ENCODE measurements at regions not wholly inside any gene's neighbourhood (a gene's known extent, or its start where the extent isn't known, plus 50 kb on each side); places are given as distances from the start of the nearest gene placed in this dataset.

DNA sequence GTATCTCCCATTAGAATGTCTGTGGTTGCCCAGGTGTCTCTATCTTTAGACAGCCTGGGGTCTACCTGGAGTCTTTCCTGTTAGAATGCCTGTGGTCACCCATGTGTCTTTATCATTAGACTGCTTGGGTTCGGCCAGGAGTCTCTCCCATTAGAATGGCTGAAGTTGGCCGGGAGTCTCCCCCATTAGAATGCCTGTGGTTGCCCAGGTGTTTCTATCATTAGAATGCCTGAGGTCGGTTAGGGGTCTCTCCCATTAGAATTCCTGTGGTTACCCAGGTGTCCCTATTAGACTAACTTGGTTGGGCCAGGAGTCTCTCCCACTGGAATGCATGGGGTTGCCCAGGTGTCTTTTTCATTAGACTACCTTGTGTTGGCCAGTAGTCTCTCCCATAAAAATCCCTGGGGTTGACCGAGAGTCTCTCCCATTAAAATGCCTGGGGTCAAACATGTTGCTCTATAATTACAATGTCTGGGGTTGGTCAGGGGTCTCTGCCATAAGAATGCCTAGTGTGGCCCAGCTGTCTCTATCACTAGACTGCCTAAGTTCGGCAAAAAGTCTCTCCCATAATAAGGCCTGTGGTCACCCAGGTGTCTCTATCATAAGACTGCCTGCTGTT is 1448.7 kb downstream of the UQCRFS1 start:
- H3K4me3 ChIP-seq = no peak overlapping the region
- peak; percentile 21 for DNase-seq (ENCODE audit: low spot score)
- TF ChIP-seq, protein P1, sequence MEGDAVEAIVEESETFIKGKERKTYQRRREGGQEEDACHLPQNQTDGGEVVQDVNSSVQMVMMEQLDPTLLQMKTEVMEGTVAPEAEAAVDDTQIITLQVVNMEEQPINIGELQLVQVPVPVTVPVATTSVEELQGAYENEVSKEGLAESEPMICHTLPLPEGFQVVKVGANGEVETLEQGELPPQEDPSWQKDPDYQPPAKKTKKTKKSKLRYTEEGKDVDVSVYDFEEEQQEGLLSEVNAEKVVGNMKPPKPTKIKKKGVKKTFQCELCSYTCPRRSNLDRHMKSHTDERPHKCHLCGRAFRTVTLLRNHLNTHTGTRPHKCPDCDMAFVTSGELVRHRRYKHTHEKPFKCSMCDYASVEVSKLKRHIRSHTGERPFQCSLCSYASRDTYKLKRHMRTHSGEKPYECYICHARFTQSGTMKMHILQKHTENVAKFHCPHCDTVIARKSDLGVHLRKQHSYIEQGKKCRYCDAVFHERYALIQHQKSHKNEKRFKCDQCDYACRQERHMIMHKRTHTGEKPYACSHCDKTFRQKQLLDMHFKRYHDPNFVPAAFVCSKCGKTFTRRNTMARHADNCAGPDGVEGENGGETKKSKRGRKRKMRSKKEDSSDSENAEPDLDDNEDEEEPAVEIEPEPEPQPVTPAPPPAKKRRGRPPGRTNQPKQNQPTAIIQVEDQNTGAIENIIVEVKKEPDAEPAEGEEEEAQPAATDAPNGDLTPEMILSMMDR (IDR thresholded peaks at IDR 0.05) = no peak
- no peak overlapping the region for H3K27ac ChIP-seq

DNA sequence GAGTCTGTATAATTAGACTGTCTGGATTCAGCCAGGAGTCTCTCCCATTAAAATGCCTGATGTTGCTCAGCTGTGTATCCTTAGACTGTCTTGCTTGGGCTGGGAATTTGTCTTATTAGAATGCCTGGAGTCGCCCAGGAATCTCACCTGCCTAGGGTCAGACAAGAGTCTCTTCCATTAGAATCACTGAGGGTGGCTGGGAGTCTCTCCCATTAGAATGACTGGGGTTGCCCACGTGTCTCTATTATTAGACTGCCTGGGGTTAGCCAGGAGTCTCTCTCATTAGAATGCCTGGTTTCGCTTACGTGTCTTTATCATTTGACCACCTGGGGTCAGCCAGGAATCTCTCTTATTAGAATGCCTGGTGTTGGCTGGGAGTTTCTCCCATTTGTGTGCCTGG is 1450.0 kb downstream of the UQCRFS1 start:
- TF ChIP-seq, protein P1 (IDR thresholded peaks at IDR 0.05) = no peak
- Histone ChIP-seq H3K27ac (no peak overlapping the region), H3K4me3 (no peak overlapping the region)
- DNase-seq (ENCODE audit: low spot score) = peak; percentile 31

DNA sequence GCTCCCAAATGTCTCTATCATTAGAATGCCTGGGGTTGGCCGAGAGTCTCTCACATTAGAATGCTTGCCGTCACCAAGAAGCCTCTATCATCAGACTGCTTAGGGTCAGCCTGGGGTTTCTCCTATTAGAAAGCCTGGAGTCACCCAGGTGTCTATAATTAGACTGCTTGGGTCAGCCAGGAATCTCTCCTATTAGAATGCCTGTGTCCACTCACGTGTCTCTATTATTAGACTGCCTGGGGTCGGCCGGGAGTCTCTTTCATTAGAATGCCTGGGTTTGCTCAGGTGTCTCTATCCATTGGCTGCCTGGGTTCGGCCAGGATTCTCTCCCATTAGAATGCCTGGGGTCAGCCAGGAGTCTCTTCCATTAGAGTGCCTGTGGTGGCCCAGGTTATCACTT is 1453.1 kb downstream of the UQCRFS1 start:
- no peak overlapping the region for H3K27ac ChIP-seq
- DNase-seq (ENCODE audit: low spot score) = no peak
- TF ChIP-seq, protein P1 (IDR thresholded peaks at IDR 0.05) = no peak
- no peak overlapping the region for H3K4me3 ChIP-seq

DNA sequence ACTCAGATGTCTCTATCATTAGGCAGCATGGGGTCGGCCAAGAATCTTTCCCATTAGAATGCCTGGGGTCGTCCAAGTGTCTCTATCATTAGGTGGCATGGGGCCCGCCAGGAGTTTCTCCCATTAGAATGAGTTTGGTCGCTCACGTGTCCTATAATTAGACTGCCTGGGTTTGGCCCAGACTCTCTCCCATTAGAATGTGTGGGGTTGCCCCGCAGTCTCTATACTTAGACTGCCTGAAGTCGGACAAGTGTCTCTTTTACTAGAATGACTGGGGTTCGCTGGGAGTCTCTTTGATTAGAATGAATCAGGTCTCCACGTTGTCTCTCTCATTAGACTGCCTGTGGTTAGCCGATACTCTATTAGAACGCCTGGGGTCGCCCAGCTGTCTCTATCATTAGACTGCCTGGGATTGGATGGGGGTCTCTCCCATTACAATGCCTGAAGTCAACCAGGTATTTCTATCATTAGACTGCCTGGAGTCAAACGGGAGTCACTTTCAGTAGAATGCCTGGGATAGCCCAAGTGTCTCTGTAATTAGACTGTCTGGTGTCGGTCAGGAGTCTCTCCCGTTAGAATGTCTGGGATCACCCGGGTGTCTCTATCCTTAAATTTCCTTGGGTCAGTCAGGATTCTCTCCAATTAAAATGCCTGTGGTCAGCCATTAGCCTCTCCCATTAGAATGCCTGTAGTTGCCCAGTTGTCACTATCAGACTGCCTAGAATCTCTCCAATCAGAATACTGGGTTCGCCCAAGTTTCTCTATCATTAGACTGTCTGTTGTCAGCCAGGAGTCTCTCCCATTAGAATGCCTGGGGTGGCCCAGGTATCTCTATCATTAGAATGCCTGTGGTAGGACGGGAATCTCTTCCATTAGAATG is 1454.1 kb downstream of the UQCRFS1 start:
- DNase-seq (ENCODE audit: low spot score) = no peak

DNA sequence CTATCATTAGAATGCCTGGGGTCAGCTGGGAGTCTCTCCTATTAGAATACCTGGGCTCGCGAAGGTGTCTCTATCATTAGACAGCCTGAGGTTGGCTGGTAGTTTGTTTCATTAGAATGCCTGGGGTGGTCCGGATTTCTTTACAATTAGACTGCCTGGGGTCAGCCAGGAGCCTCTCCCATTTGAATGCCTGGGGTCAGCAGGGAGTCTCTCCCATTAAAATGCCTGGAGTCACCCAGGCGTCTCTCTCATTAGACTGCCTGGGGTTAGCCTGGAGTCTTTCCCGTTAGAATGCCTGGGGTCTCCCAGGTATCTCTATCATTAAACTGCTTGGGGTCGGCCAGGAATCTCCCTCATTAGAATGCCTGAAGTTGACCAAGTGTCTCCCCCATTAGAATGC is 1458.3 kb downstream of the UQCRFS1 start:
- DNase-seq (ENCODE audit: low spot score) = no peak
- Histone ChIP-seq H3K27ac (no peak overlapping the region), H3K4me3 (no peak overlapping the region)
- TF ChIP-seq, protein P1 (IDR thresholded peaks at IDR 0.05) = no peak

More for the DNA sequence above, 1454.1 kb downstream of the UQCRFS1 start:
- TF ChIP-seq, protein P1 (IDR thresholded peaks at IDR 0.05) = no peak
- Histone ChIP-seq H3K4me3 (no peak overlapping the region), H3K27ac (no peak overlapping the region)

DNA sequence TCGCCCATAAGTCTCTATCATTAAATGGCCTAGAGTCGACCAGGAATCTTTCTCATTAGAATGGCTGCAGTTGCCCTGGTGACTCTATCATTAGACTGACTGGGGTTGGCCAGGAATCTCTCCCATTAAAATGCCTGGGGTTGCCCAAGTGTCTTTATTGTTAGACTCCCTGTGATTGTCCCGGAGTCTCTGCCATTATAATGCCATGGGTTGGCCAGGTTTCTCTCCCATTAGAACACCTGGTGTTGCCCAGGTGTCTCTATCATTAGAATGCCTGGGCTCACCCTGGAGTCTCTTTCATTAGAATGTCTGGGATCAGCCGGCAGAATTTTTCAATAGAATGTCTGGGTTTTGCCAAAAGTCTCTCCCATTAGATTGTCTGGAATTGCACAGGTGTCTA is 1459.3 kb downstream of the UQCRFS1 start:
- Histone ChIP-seq H3K4me3 (no peak overlapping the region), H3K27ac (no peak overlapping the region)
- TF ChIP-seq, protein P1 (IDR thresholded peaks at IDR 0.05) = no peak
- no peak for DNase-seq (ENCODE audit: low spot score)

Data from coronary artery (tissue), 2 donors.